IgD-negative memory B cell (primary cell): ENCODE measurements at regions not wholly inside any gene's neighbourhood (a gene's known extent, or its start where the extent isn't known, plus 50 kb on each side); places are given as distances from the start of the nearest gene placed in this dataset.
"Not testable (repeated sequence)": the region's sequence is repeated elsewhere in the genome, so short reads cannot be mapped to it uniquely, and the experiment has no call there.

Experiments used
- H3K27ac Mint-ChIP-seq, 3 donors: one replicate each; pipeline ENCODE4 v1.8.0; 2020 to 2022; ENCODE audit warnings: mild to moderate bottlenecking in 3 of 3, mixed read lengths in 3 of 3, moderate library complexity in 1 of 3
- H3K27me3 Mint-ChIP-seq: one replicate; pipeline ENCODE4 v1.8.0; 2021; ENCODE audit warnings: mixed read lengths
- H3K36me3 Mint-ChIP-seq: one replicate; pipeline ENCODE4 v1.8.0; 2020; ENCODE audit warnings: mild to moderate bottlenecking, mixed read lengths
- H3K4me1 Mint-ChIP-seq, 3 donors: one replicate each; pipeline ENCODE4 v1.8.0; 2020 to 2022; ENCODE audit warnings: mixed read lengths in 3 of 3, mild to moderate bottlenecking in 1 of 3
- H3K4me3 Mint-ChIP-seq, 4 donors: one replicate each; pipeline ENCODE4 v1.8.0; 2020 to 2022; ENCODE audit warnings: mild to moderate bottlenecking in 4 of 4, mixed read lengths in 4 of 4, moderate library complexity in 3 of 4
- H3K9me3 Mint-ChIP-seq, 3 donors: one replicate each; pipeline ENCODE4 v1.8.0; 2020 to 2021; ENCODE audit warnings: mixed read lengths in 3 of 3, mild to moderate bottlenecking in 1 of 3

GRCh38 chr2:31660812-31661335 lies 80.1 kb upstream of the SRD5A2 start:
- no peak overlapping the region for H3K4me3 Mint-ChIP-seq
- peaks cover 12% of the 10 kb centered on the region for H3K27me3 Mint-ChIP-seq
- no peaks in the 10 kb centered on the region for H3K36me3 Mint-ChIP-seq
- H3K4me1 Mint-ChIP-seq, result no peaks in the 10 kb centered on the region
- peaks cover 0 to 5% (median 1%) of the 10 kb centered on the region in 3 donors for H3K9me3 Mint-ChIP-seq
- H3K27ac Mint-ChIP-seq, result no peak overlapping the region

DNA sequence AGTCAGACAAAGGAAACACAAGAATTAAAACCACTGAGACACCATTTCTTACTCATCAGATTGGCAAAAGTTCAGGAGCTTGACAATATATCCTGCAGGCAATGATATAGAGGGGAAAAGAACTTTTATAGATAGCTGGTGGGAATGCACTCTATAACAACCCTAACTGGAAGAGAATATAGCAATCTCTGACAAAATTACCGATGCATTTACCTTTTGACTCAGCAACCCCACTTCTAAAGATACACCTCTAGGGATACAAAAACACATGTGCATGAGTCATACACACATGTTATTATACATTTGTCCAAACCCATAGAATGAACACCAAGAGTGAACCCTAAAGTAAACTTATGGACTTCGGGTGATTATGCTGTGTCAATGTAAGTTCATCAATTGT lies 79.4 kb upstream of the SRD5A2 start:
- no peak overlapping the region for H3K4me3 Mint-ChIP-seq
- no peak overlapping the region for H3K27ac Mint-ChIP-seq
- no peaks in the 10 kb centered on the region for H3K36me3 Mint-ChIP-seq
- peaks cover 0 to 5% (median 1%) of the 10 kb centered on the region in 3 donors for H3K9me3 Mint-ChIP-seq
- peaks cover 12% of the 10 kb centered on the region for H3K27me3 Mint-ChIP-seq
- H3K4me1 Mint-ChIP-seq, result no peaks in the 10 kb centered on the region

GRCh38 chr2:31654241-31654640 lies 73.5 kb upstream of the SRD5A2 start:
- peaks cover 15% of the 10 kb centered on the region for H3K27me3 Mint-ChIP-seq
- no peaks in the 10 kb centered on the region for H3K36me3 Mint-ChIP-seq
- H3K9me3 Mint-ChIP-seq, result peaks cover 0 to 2% (median 0%) of the 10 kb centered on the region in 3 donors
- no peak overlapping the region for H3K27ac Mint-ChIP-seq
- H3K4me1 Mint-ChIP-seq, result peaks cover 0 to 2% (median 0%) of the 10 kb centered on the region in 3 donors
- no peak overlapping the region for H3K4me3 Mint-ChIP-seq

GRCh38 chr2:31651736-31652135 lies 71.0 kb upstream of the SRD5A2 start:
- Mint-ChIP-seq H3K4me1 (peaks cover 0 to 2% (median 0%) of the 10 kb centered on the region in 3 donors), H3K4me3 (no peak overlapping the region), H3K27me3 (peaks cover 15% of the 10 kb centered on the region), H3K9me3 (no peaks in the 10 kb centered on the region), H3K36me3 (no peaks in the 10 kb centered on the region), H3K27ac (no peak overlapping the region)

- no peak overlapping the region for H3K4me3 Mint-ChIP-seq
- no peaks in the 10 kb centered on the region for H3K9me3 Mint-ChIP-seq
- peaks cover 13% of the 10 kb centered on the region for H3K27me3 Mint-ChIP-seq
- H3K4me1 Mint-ChIP-seq, result peaks cover 0 to 2% (median 0%) of the 10 kb centered on the region in 3 donors
- no peaks in the 10 kb centered on the region for H3K36me3 Mint-ChIP-seq
- H3K27ac Mint-ChIP-seq, result no peak overlapping the region
Observed at GRCh38 chr2:31651267-31651666, 70.5 kb upstream of the SRD5A2 start.

- Mint-ChIP-seq H3K27ac (no peak overlapping the region), H3K4me1 (no peaks in the 10 kb centered on the region), H3K4me3 (no peak overlapping the region), H3K36me3 (no peaks in the 10 kb centered on the region), H3K27me3 (peaks cover 17% of the 10 kb centered on the region), H3K9me3 (peaks cover 0 to 6% (median 0%) of the 10 kb centered on the region in 3 donors)
Observed at GRCh38 chr2:31644551-31644950, 63.8 kb upstream of the SRD5A2 start.

DNA sequence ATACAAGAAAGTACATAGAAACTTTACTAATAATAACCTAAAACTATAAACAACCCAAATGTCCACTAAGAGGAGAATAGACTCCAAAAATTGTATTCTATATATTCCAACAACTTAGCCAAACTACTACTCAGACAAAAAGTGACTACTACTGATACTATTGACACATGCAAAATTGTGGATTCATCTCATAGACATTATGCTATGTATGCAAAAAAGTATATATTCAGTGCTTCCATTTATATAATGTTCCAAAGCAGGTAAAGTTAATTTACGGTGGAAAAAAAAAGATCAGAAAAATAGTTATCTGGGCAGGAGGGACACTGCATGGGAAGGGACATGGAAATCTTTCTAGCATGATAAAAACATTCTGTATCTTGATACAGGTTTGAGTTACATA lies 62.0 kb upstream of the SRD5A2 start:
- Mint-ChIP-seq H3K4me1 (no peaks in the 10 kb centered on the region), H3K9me3 (peaks cover 0 to 8% (median 0%) of the 10 kb centered on the region in 3 donors), H3K36me3 (no peaks in the 10 kb centered on the region), H3K4me3 (no peak overlapping the region), H3K27ac (no peak overlapping the region), H3K27me3 (peaks cover 20% of the 10 kb centered on the region)

- not testable (repeated sequence) for H3K27ac Mint-ChIP-seq, H3K4me3 Mint-ChIP-seq, H3K36me3 Mint-ChIP-seq, H3K4me1 Mint-ChIP-seq
- Mint-ChIP-seq H3K9me3 (peaks cover 6 to 14% (median 8%) of the 10 kb centered on the region in 3 donors), H3K27me3 (peaks cover 13% of the 10 kb centered on the region)
Observed at GRCh38 chr2:31632201-31632600, 51.5 kb upstream of the SRD5A2 start.
